ENCODE measurements at regions not wholly inside any gene's neighbourhood (a gene's known extent, or its start where the extent isn't known, plus 50 kb on each side); places are given as distances from the start of the nearest gene placed in this dataset.

GRCh38 chr5:30034870-30035269, 1158.6 kb upstream of the CDH6 start:
- TF ChIP-seq CSRNP3 (CRISPR knock-in tag; IDR thresholded peaks at IDR 0.05) (no peak), BACH2 (CRISPR knock-in tag; IDR thresholded peaks at IDR 0.05; ENCODE audit: borderline replicate concordance) (no peak), TSHZ2 (CRISPR knock-in tag; IDR thresholded peaks at IDR 0.05) (no peak), ESRRG (CRISPR knock-in tag; IDR thresholded peaks at IDR 0.05) (no peak), CREB5 (CRISPR knock-in tag; IDR thresholded peaks at IDR 0.05; ENCODE audit: low read depth) (no peak), ZNF70 (CRISPR knock-in tag; IDR thresholded peaks at IDR 0.05) (no peak), ZC3H10 (CRISPR knock-in tag; IDR thresholded peaks at IDR 0.05) (no peak), ZFP30 (CRISPR knock-in tag; IDR thresholded peaks at IDR 0.05) (no peak), RARB (CRISPR knock-in tag; IDR thresholded peaks at IDR 0.05) (no peak), GLIS3 (CRISPR knock-in tag; IDR thresholded peaks at IDR 0.05) (no peak), TCF4 (CRISPR knock-in tag; IDR thresholded peaks at IDR 0.05; ENCODE audit: borderline replicate concordance) (no peak), ARNTL (CRISPR knock-in tag; IDR thresholded peaks at IDR 0.05; ENCODE audit: borderline replicate concordance, low read depth) (no peak), ISL1 (CRISPR knock-in tag; IDR thresholded peaks at IDR 0.05) (no peak), CSDC2 (CRISPR knock-in tag; IDR thresholded peaks at IDR 0.05) (no peak), TOX (CRISPR knock-in tag; IDR thresholded peaks at IDR 0.05; ENCODE audit: borderline replicate concordance) (no peak), PPARA (CRISPR knock-in tag; IDR thresholded peaks at IDR 0.05; ENCODE audit: borderline replicate concordance) (no peak)
- no peak for ATAC-seq

GRCh38 chr5:30030101-30030500, 1163.4 kb upstream of the CDH6 start:
- ATAC-seq, result no peak
- no peak for TF ChIP-seq ARNTL (CRISPR knock-in tag; IDR thresholded peaks at IDR 0.05; ENCODE audit: borderline replicate concordance, low read depth)
- TF ChIP-seq CREB5 (CRISPR knock-in tag; IDR thresholded peaks at IDR 0.05; ENCODE audit: low read depth), result no peak
- no peak for TF ChIP-seq ZNF565 (CRISPR knock-in tag; conservative IDR thresholded peaks at IDR 0.05; ENCODE audit: low read depth)
- TF ChIP-seq OSR1 (CRISPR knock-in tag; IDR thresholded peaks at IDR 0.05), result no peak
- TF ChIP-seq ZNF8 (CRISPR knock-in tag; IDR thresholded peaks at IDR 0.05), result no peak
- no peak for TF ChIP-seq ISL1 (CRISPR knock-in tag; IDR thresholded peaks at IDR 0.05)
- no peak for TF ChIP-seq PPARA (CRISPR knock-in tag; IDR thresholded peaks at IDR 0.05; ENCODE audit: borderline replicate concordance)
- no peak for TF ChIP-seq ZNF70 (CRISPR knock-in tag; IDR thresholded peaks at IDR 0.05)
- TF ChIP-seq ZFP30 (CRISPR knock-in tag; IDR thresholded peaks at IDR 0.05), result no peak
- TF ChIP-seq ZC3H10 (CRISPR knock-in tag; IDR thresholded peaks at IDR 0.05), result no peak
- no peak for TF ChIP-seq SNAI2 (CRISPR knock-in tag; IDR thresholded peaks at IDR 0.05)
- TF ChIP-seq BACH2 (CRISPR knock-in tag; IDR thresholded peaks at IDR 0.05; ENCODE audit: borderline replicate concordance), result no peak
- TF ChIP-seq TSHZ2 (CRISPR knock-in tag; IDR thresholded peaks at IDR 0.05), result no peak
- TF ChIP-seq GLIS3 (CRISPR knock-in tag; IDR thresholded peaks at IDR 0.05), result no peak

- no peak for ATAC-seq
- no peak for TF ChIP-seq CREB5 (CRISPR knock-in tag; IDR thresholded peaks at IDR 0.05; ENCODE audit: low read depth)
- no peak for TF ChIP-seq POU6F1 (CRISPR knock-in tag; IDR thresholded peaks at IDR 0.05; ENCODE audit: borderline replicate concordance, low read depth)
- no peak for TF ChIP-seq ZNF70 (CRISPR knock-in tag; IDR thresholded peaks at IDR 0.05)
- TF ChIP-seq ZNF565 (CRISPR knock-in tag; conservative IDR thresholded peaks at IDR 0.05; ENCODE audit: low read depth), result no peak
- no peak for TF ChIP-seq TSHZ2 (CRISPR knock-in tag; IDR thresholded peaks at IDR 0.05)
- no peak for TF ChIP-seq ISL1 (CRISPR knock-in tag; IDR thresholded peaks at IDR 0.05)
- TF ChIP-seq ESRRG (CRISPR knock-in tag; IDR thresholded peaks at IDR 0.05), result no peak
Observed at GRCh38 chr5:30001826-30002225, 1191.7 kb upstream of the CDH6 start.

Data from SK-N-SH treated with all-trans-retinoic acid at 6 μM for 48 hours (cell line).